LNCaP clone FGC (cell line): ENCODE measurements at regions not wholly inside any gene's neighbourhood (a gene's known extent, or its start where the extent isn't known, plus 50 kb on each side); places are given as distances from the start of the nearest gene placed in this dataset.

ENCODE experiments used
- DNase-seq: peaks from one replicate; pipeline ENCODE4 v3.0.0-alpha.2; 2011; ENCODE audit warnings: low read depth
- H3K4me3 ChIP-seq: 2 replicates; pipeline ENCODE4 v1.5.1; 2011; ENCODE audit warnings: mild to moderate bottlenecking, low read depth, low read length, control low read depth
- TF ChIP-seq, protein P1 (sequence below): IDR thresholded peaks from 2 replicates; pipeline ENCODE4 v1.5.1; 2012; ENCODE audit warnings: mild to moderate bottlenecking; ENCODE audit not compliant: control insufficient read depth, insufficient read depth; ENCODE audit errors: extremely low read depth

- H3K4me3 ChIP-seq, result no peak overlapping the region
- DNase-seq, result no peak
- TF ChIP-seq, protein P1, sequence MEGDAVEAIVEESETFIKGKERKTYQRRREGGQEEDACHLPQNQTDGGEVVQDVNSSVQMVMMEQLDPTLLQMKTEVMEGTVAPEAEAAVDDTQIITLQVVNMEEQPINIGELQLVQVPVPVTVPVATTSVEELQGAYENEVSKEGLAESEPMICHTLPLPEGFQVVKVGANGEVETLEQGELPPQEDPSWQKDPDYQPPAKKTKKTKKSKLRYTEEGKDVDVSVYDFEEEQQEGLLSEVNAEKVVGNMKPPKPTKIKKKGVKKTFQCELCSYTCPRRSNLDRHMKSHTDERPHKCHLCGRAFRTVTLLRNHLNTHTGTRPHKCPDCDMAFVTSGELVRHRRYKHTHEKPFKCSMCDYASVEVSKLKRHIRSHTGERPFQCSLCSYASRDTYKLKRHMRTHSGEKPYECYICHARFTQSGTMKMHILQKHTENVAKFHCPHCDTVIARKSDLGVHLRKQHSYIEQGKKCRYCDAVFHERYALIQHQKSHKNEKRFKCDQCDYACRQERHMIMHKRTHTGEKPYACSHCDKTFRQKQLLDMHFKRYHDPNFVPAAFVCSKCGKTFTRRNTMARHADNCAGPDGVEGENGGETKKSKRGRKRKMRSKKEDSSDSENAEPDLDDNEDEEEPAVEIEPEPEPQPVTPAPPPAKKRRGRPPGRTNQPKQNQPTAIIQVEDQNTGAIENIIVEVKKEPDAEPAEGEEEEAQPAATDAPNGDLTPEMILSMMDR, result no peak
Measured at GRCh38 chr5:124692950-124693349, 53.5 kb downstream of the ZNF608 start.

DNA sequence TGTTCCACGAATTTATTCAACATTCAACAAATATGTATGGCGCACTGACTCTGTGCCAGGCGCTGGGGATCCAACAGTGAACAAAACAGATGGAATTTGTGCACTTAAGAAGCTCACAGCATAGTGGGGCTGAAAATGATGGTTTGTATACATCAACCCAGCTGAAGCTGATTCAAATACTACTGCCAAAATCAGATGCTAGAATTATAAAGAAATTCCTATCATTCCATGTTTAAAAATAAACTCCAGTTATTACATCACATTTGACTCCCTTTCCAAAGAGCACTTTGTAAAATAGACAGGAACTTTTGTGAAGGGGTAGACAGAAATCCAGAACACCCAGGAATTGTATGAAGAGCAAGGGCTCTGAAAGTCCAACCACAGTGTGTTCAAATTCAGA is 54.1 kb downstream of the ZNF608 start:
- H3K4me3 ChIP-seq, result no peak overlapping the region
- DNase-seq, result no peak
- TF ChIP-seq, protein P1, result no peak

DNA sequence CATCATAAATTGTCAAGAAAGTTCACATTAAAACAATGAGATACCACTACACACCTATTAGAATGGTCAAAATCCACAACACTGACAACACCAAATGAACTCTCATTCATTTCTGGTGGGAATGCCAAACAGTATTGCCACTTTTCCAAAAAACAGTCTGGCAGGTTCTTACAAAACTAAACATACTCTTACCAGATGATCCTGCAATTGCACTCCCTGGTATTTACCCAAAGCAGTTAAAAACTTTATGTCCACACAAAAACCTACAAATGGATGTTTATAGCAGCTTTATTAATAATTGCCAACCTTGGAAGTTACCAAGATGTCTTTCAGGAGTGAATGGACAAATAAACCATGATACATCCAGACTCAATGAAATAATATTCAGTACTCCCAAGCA is 56.8 kb downstream of the ZNF608 start:
- no peak overlapping the region for H3K4me3 ChIP-seq
- TF ChIP-seq, protein P1, result no peak
- DNase-seq, result peak; percentile 96

GRCh38 chr5:124686239-124687004 is 60.0 kb downstream of the ZNF608 start:
- TF ChIP-seq, protein P1, result no peak
- peak; percentile 79 for DNase-seq
- no peak overlapping the region for H3K4me3 ChIP-seq

- TF ChIP-seq, protein P1, result no peak
Measured at GRCh38 chr5:124685404-124685930, 61.0 kb downstream of the ZNF608 start.

DNA sequence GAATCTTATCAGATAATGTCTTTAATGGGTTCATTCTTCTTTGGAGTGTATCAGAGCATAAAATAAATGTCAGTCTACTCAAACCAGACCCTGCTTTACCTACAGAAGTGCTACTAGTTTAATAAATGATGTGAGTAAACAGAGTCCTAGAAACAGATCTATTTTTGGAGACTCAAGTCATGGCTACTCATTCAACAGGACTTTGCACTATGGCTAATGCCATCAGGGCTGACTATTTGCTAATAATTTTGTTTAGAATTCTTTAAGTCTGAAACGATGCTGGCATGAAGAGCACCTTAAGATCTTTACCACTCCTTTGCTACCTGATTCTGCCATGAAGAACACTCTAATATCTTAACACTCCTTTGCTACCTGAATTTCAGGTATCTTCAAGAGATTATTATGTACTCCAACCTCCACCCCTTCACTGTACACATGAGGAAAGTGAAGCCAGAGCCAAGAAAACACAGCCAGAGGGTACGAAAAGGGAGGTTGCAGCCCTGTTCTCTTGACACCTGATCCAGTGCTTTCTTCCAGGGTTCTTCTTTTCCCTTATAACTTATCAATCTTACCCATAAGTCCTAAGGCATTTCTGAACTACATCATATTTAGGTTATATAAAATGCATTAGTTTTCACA is 62.4 kb downstream of the ZNF608 start:
- no peak for DNase-seq
- TF ChIP-seq, protein P1, result no peak
- no peak overlapping the region for H3K4me3 ChIP-seq

More at GRCh38 chr5:124685404-124685930, 61.0 kb downstream of the ZNF608 start:
- no peak for DNase-seq
- no peak overlapping the region for H3K4me3 ChIP-seq
